ENCODE measurements at regions not wholly inside any gene's neighbourhood (a gene's known extent, or its start where the extent isn't known, plus 50 kb on each side); places are given as distances from the start of the nearest gene placed in this dataset.

GRCh38 chr6:10196090-10196489, 218.8 kb downstream of the TFAP2A start:
- Histone ChIP-seq H3K4me3 (no peak overlapping the region), H3K27me3 (no peaks in the 10 kb centered on the region), H3K27ac (no peak overlapping the region), H3K36me3 (no peaks in the 10 kb centered on the region), H3K4me1 (no peaks in the 10 kb centered on the region), H3K9me3 (no peaks in the 10 kb centered on the region)
- intact Hi-C loops (cut with DNase I; ENCODE audit: low total_unique reads), result no loop called here
- ATAC-seq, result no peak
- TF ChIP-seq CTCF (IDR thresholded peaks at IDR 0.05 in 4 of 5, conservative IDR thresholded peaks at IDR 0.05 in 1 of 5), result no peak
- TF ChIP-seq POLR2A (IDR thresholded peaks at IDR 0.05), result no peak
- DNase-seq, result no peak
- in situ Hi-C loops (cut with MboI; ENCODE audit: low sequenced_read_pairs in 4 of 4), result no loop called here

DNA sequence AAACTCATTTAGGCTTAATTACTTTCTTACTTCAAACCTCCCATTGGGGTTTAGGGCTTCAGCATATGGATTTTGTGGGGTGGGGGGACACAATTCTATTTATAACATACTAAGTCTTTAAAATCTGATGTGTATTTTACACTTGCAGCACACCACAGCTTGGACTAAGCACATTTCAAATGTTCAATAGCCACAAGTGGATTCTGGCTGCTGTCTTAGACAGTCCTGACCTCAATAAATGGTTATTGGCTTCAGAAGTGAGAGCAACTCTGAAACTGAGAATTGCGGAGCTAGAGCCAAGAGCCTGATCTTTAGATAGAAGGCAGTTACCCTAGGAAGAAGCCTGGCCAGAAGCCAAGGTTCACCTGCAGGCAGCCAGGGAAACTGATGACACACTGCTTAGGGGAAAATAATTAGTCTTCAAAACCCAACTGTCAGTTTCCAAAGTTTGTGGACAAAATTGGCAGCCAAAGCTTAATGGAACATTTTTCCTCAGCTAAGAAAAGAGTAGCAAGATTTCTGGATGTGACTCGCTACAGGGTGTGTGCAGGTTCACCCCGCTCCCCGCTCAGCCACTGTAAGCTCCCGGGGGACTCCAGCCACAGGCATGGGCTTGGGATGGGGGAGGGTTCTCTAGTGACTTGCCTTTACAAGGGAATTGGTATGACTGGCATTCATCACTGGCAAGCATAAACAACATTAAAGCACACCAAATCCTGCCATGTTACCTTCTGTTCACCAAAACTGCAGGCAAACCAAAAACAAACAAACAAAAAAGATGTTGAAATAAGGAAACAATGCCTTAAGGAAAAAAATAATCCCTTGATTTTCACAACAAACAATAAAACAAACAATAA, 219.8 kb downstream of the TFAP2A start:
- H3K36me3 ChIP-seq, result no peaks in the 10 kb centered on the region
- no peaks in the 10 kb centered on the region for H3K27me3 ChIP-seq
- no peak overlapping the region for H3K4me3 ChIP-seq
- TF ChIP-seq POLR2A (IDR thresholded peaks at IDR 0.05) (no peak), CTCF (IDR thresholded peaks at IDR 0.05 in 4 of 5, conservative IDR thresholded peaks at IDR 0.05 in 1 of 5) (no peak)
- ATAC-seq (no peak), DNase-seq (no peak)
- no peak overlapping the region for H3K27ac ChIP-seq
- intact Hi-C loops (cut with DNase I; ENCODE audit: low total_unique reads), result no loop called here
- in situ Hi-C loops (cut with MboI; ENCODE audit: low sequenced_read_pairs in 4 of 4), result no loop called here
- H3K9me3 ChIP-seq, result no peaks in the 10 kb centered on the region
- H3K4me1 ChIP-seq, result no peaks in the 10 kb centered on the region

DNA sequence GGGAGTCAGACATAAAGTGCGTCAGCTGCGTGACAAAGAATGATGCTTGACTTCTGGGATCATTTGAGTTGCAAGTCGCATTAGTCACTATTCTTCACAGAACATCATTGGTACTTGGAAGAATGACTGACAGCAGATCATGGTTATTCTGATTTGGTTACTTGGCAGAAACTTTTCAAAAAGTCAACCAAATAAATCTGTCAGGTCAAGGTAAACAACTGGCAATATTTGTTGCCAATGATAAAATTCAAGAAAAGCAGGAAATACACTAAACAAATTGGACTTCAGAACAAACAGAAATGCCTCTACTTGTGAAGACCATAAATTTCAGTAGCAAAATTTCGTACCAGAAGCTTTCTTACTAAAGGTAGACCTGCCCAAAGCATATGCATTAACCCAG, 221.6 kb downstream of the TFAP2A start:
- ATAC-seq, result no peak
- H3K27me3 ChIP-seq, result no peaks in the 10 kb centered on the region
- TF ChIP-seq CTCF (IDR thresholded peaks at IDR 0.05 in 4 of 5, conservative IDR thresholded peaks at IDR 0.05 in 1 of 5), result no peak
- TF ChIP-seq POLR2A (IDR thresholded peaks at IDR 0.05), result no peak
- H3K9me3 ChIP-seq, result no peaks in the 10 kb centered on the region
- no peak overlapping the region for H3K27ac ChIP-seq
- no peaks in the 10 kb centered on the region for H3K4me1 ChIP-seq
- H3K4me3 ChIP-seq, result no peak overlapping the region
- in situ Hi-C loops (cut with MboI; ENCODE audit: low sequenced_read_pairs in 4 of 4) (no loop called here), intact Hi-C loops (cut with DNase I; ENCODE audit: low total_unique reads) (no loop called here)
- no peak for DNase-seq
- H3K36me3 ChIP-seq, result no peaks in the 10 kb centered on the region

GRCh38 chr6:10190042-10190441, 224.8 kb downstream of the TFAP2A start:
- H3K27ac ChIP-seq, result no peak overlapping the region
- DNase-seq, result no peak
- intact Hi-C loops (cut with DNase I; ENCODE audit: low total_unique reads) (no loop called here), in situ Hi-C loops (cut with MboI; ENCODE audit: low sequenced_read_pairs in 4 of 4) (no loop called here)
- H3K4me3 ChIP-seq, result no peak overlapping the region
- TF ChIP-seq CTCF (IDR thresholded peaks at IDR 0.05 in 4 of 5, conservative IDR thresholded peaks at IDR 0.05 in 1 of 5), result no peak
- TF ChIP-seq POLR2A (IDR thresholded peaks at IDR 0.05), result no peak
- no peaks in the 10 kb centered on the region for H3K36me3 ChIP-seq
- ATAC-seq, result no peak
- H3K27me3 ChIP-seq, result no peaks in the 10 kb centered on the region
- H3K9me3 ChIP-seq, result no peaks in the 10 kb centered on the region
- no peaks in the 10 kb centered on the region for H3K4me1 ChIP-seq

Measured in gastrocnemius medialis (tissue), 4 donors.